ENCODE measurements at regions not wholly inside any gene's neighbourhood (a gene's known extent, or its start where the extent isn't known, plus 50 kb on each side); places are given as distances from the start of the nearest gene placed in this dataset.

GRCh38 chr3:59418836-59419235, 369.0 kb upstream of the CFAP20DC start:
- TF ChIP-seq POLR2AphosphoS5 (IDR thresholded peaks at IDR 0.05): no peak
- TF ChIP-seq CTCF (IDR thresholded peaks at IDR 0.05; ENCODE audit: poor library complexity, severe bottlenecking): no peak
- no peak for TF ChIP-seq EP300 (conservative IDR thresholded peaks at IDR 0.05; ENCODE audit: poor library complexity, severe bottlenecking)
- no peak for TF ChIP-seq EZH2 (IDR thresholded peaks at IDR 0.05; ENCODE audit: borderline replicate concordance, insufficient read depth, low read length, poor library complexity, severe bottlenecking)
- no peak for TF ChIP-seq SMC3 (conservative IDR thresholded peaks at IDR 0.05; ENCODE audit: poor library complexity)
- TF ChIP-seq REST (IDR thresholded peaks at IDR 0.05; ENCODE audit: borderline replicate concordance): no peak
- TF ChIP-seq RAD21 (conservative IDR thresholded peaks at IDR 0.05): no peak

Measured in neural cell (in vitro differentiated cells).